CD4-positive, alpha-beta memory T cell (primary cell): ENCODE measurements at regions not wholly inside any gene's neighbourhood (a gene's known extent, or its start where the extent isn't known, plus 50 kb on each side); places are given as distances from the start of the nearest gene placed in this dataset.

Experiments
- CTCF ChIA-PET: fragments of 350-600 bp; sonication (Branson Sonifier 250); formaldehyde crosslinking; loops from one replicate; lab custom pipeline; 2021; ENCODE audit warnings: inconsistent platforms; ENCODE audit not compliant: partially characterized antibody; lab: Charles Lee
- POLR2A ChIA-PET: fragments of 350-600 bp; sonication (Branson Sonifier 250); formaldehyde crosslinking; loops from one replicate; lab custom pipeline; 2021; ENCODE audit not compliant: partially characterized antibody; lab: Charles Lee
- DNase-seq, 5 donors: peaks; one replicate each; pipeline versions ENCODE4 v3.0.0 to v3.0.0-alpha.2; 2020 to 2022; ENCODE audit warnings: mixed read lengths in 1 of 5
- H3K27ac ChIP-seq: one replicate; pipeline ENCODE4 v1.7.0; 2013; ENCODE audit warnings: low read depth, low read length
- H3K27me3 ChIP-seq: 2 replicates; pipeline ENCODE4 v1.7.0; 2013; ENCODE audit warnings: mild to moderate bottlenecking, low read length, moderate library complexity; ENCODE audit not compliant: insufficient read depth
- H3K36me3 ChIP-seq: 2 replicates; pipeline ENCODE4 v1.7.0; 2013; ENCODE audit warnings: mild to moderate bottlenecking, low read length, moderate library complexity; ENCODE audit not compliant: insufficient read depth
- H3K4me1 ChIP-seq: 2 replicates; pipeline ENCODE4 v1.7.0; 2013; ENCODE audit warnings: mild to moderate bottlenecking, low read length, moderate library complexity; ENCODE audit not compliant: insufficient read depth
- H3K4me3 ChIP-seq, 2 donors: one replicate each; pipeline ENCODE4 v1.7.0; 2013; ENCODE audit warnings: low read length in 2 of 2, mild to moderate bottlenecking in 1 of 2
- H3K9me3 ChIP-seq, 2 donors: one replicate each; pipeline ENCODE4 v1.7.0; 2013; ENCODE audit warnings: low read length in 2 of 2, control low read depth in 1 of 2; ENCODE audit not compliant: control insufficient read depth in 1 of 2
- H3K27ac Mint-ChIP-seq, 7 donors: one replicate each; pipeline ENCODE4 v1.8.0; 2020 to 2021; ENCODE audit warnings: mixed read lengths in 7 of 7, mild to moderate bottlenecking in 6 of 7, inconsistent platforms in 3 of 7, moderate library complexity in 3 of 7
- H3K27me3 Mint-ChIP-seq, 2 donors: one replicate each; pipeline ENCODE4 v1.8.0; 2020 to 2021; ENCODE audit warnings: mixed read lengths in 2 of 2
- H3K36me3 Mint-ChIP-seq, 2 donors: one replicate each; pipeline ENCODE4 v1.8.0; 2020 to 2021; ENCODE audit warnings: mixed read lengths in 2 of 2, inconsistent platforms in 1 of 2, mild to moderate bottlenecking in 1 of 2
- H3K4me1 Mint-ChIP-seq, 4 donors: one replicate each; pipeline ENCODE4 v1.8.0; 2020 to 2021; ENCODE audit warnings: mixed read lengths in 4 of 4, mild to moderate bottlenecking in 1 of 4
- H3K4me3 Mint-ChIP-seq, 8 donors: one replicate each; pipeline ENCODE4 v1.8.0; 2020 to 2021; ENCODE audit warnings: mixed read lengths in 8 of 8, mild to moderate bottlenecking in 7 of 8, moderate library complexity in 6 of 8, inconsistent platforms in 3 of 8
- H3K9me3 Mint-ChIP-seq, 8 donors: one replicate each; pipeline ENCODE4 v1.8.0; 2020 to 2021; ENCODE audit warnings: mixed read lengths in 8 of 8, mild to moderate bottlenecking in 5 of 8, inconsistent platforms in 3 of 8, moderate library complexity in 1 of 8
- intact Hi-C: fragments of 100-400 bp; cut with micrococcal nuclease; formaldehyde crosslinking; loops from one replicate; pipeline ENCODE4 v1.15.1; 2023

DNA sequence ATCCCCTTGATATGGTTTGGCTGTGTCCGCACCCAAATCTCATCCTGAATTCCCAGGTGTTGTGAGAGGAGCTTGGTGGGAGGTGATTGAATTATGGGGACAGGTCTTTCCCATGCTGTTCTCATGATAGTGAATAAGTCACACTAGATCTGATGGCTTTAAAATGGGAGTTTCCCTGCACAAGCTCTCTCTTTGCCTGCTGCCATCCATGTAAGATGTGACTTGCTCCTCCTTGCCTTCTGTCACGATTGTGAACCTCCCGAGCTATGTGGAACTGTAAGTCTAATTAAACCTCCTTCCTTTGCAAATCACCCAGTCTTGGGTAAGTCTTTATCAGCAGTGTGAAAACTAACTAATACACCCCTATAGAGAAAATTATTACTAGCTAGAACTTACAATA is 959.5 kb upstream of the ADGRL2 start:
- POLR2A ChIA-PET: no interaction called here
- no peak overlapping the region for H3K4me3 Mint-ChIP-seq
- DNase-seq: no peak
- no peak overlapping the region for H3K4me3 ChIP-seq
- no peaks in the 10 kb centered on the region for H3K4me1 Mint-ChIP-seq
- no peaks in the 10 kb centered on the region for H3K36me3 Mint-ChIP-seq
- peaks cover 4 to 22% (median 10%) of the 10 kb centered on the region in 8 donors for H3K9me3 Mint-ChIP-seq
- CTCF ChIA-PET: no interaction called here
- H3K27ac ChIP-seq: no peak overlapping the region
- H3K27ac Mint-ChIP-seq: no peak overlapping the region
- intact Hi-C loops: no loop called here
- no peaks in the 10 kb centered on the region for H3K27me3 Mint-ChIP-seq
- no peaks in the 10 kb centered on the region for H3K9me3 ChIP-seq
- no peaks in the 10 kb centered on the region for H3K4me1 ChIP-seq
- no peaks in the 10 kb centered on the region for H3K36me3 ChIP-seq
- H3K27me3 ChIP-seq: no peaks in the 10 kb centered on the region

DNA sequence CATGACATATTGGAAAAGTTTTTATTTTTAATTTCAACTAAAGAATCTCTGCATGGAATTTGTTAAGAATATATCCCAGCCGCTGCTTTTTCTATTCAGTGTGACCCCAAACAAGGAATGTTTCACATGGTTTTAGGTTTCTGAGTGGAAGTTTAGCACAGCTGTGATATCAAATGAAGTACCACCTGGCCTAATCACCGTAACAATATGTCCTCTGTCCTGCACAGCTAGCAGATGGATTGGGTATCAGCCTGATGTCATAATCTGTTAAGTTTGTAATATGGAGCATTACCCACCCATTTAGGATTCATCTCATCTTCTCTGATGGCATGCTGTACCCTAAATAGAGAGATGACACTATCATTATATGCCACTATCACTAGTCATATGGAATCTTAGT is 963.7 kb upstream of the ADGRL2 start:
- DNase-seq: no peak
- ChIA-PET POLR2A (no interaction called here), CTCF (no interaction called here)
- intact Hi-C loops: no loop called here
- Histone ChIP-seq H3K4me1 (no peaks in the 10 kb centered on the region), H3K36me3 (no peaks in the 10 kb centered on the region), H3K4me3 (no peak overlapping the region), H3K9me3 (no peaks in the 10 kb centered on the region), H3K27me3 (no peaks in the 10 kb centered on the region), H3K27ac (no peak overlapping the region)
- Mint-ChIP-seq H3K36me3 (no peaks in the 10 kb centered on the region), H3K9me3 (peaks cover 3 to 13% (median 6%) of the 10 kb centered on the region in 8 donors), H3K4me3 (no peak overlapping the region), H3K27ac (no peak overlapping the region), H3K27me3 (no peaks in the 10 kb centered on the region), H3K4me1 (no peaks in the 10 kb centered on the region)

DNA sequence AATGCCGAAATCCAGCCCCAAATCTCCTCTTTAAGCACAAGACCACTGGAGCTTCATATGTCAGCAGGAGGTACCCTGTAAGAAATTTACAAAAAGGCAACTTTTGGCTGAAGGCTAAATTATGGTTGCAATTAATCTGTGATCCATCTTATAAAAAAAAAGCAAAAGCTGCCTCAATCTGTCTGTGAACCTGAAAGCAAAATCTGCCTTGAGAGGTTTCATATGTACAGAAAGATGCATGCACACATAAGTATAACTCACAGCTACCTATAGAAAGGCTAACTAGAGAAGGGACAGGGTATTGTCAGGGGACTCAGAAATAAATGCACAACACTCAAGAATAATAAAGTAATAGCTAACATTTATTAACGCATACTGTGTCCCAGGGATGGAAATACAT is 964.2 kb upstream of the ADGRL2 start:
- intact Hi-C loops: no loop called here
- Histone ChIP-seq H3K27me3 (no peaks in the 10 kb centered on the region), H3K9me3 (no peaks in the 10 kb centered on the region), H3K4me3 (no peak overlapping the region), H3K27ac (no peak overlapping the region), H3K4me1 (no peaks in the 10 kb centered on the region), H3K36me3 (no peaks in the 10 kb centered on the region)
- Mint-ChIP-seq H3K36me3 (no peaks in the 10 kb centered on the region), H3K27ac (no peak overlapping the region), H3K9me3 (peaks cover 3 to 13% (median 5%) of the 10 kb centered on the region in 8 donors), H3K4me1 (no peaks in the 10 kb centered on the region), H3K4me3 (no peak overlapping the region), H3K27me3 (no peaks in the 10 kb centered on the region)
- no peak for DNase-seq
- POLR2A ChIA-PET: no interaction called here
- CTCF ChIA-PET: no interaction called here

DNA sequence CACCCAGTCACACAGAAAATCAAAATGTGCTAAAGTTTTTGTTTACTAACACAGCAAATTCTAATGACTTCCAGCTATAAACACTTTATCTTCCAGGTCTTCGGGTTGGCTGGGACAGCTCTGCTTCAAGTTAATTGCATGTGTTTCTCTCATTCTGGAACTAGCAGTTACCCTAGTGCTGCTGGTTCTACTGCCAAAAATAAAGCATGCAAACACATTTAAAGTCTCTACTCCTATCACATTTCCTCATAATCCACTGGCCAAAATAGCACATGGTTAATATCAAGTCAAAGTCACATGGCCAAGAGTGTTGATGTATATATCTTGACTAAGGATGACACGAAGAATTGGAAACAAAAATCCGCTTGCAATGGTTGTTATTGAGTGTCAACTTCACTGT is 973.1 kb upstream of the ADGRL2 start:
- ChIA-PET CTCF (no interaction called here), POLR2A (no interaction called here)
- Mint-ChIP-seq H3K4me1 (no peaks in the 10 kb centered on the region), H3K27me3 (no peaks in the 10 kb centered on the region), H3K9me3 (peaks cover 0 to 9% (median 4%) of the 10 kb centered on the region in 8 donors), H3K4me3 (no peak overlapping the region), H3K27ac (no peak overlapping the region), H3K36me3 (no peaks in the 10 kb centered on the region)
- Histone ChIP-seq H3K9me3 (no peaks in the 10 kb centered on the region), H3K4me1 (no peaks in the 10 kb centered on the region), H3K36me3 (no peaks in the 10 kb centered on the region), H3K27me3 (no peaks in the 10 kb centered on the region), H3K27ac (no peak overlapping the region), H3K4me3 (no peak overlapping the region)
- no peak for DNase-seq
- intact Hi-C loops: no loop called here

DNA sequence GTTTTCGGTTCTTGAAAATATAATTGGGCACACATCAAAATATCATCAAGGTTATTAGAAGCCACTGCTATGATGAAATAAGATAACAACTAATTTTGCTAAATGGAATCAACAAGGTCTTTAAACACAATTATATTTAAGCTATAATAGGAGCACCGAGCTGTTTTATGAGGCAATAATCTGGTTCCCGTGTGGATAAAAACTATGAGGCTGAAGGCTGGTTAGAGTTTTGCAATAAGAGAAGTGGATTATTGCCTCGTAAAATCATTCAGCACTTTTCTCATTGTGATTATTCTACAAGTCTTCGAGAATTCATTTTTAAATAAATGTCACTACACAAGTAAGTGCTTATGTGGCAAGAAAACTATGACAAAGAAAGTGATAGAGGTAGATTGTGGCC is 975.7 kb upstream of the ADGRL2 start:
- POLR2A ChIA-PET: no interaction called here
- CTCF ChIA-PET: no interaction called here
- H3K4me1 Mint-ChIP-seq: no peaks in the 10 kb centered on the region
- no peak overlapping the region for H3K27ac Mint-ChIP-seq
- no peak overlapping the region for H3K4me3 ChIP-seq
- no peak for DNase-seq
- no peak overlapping the region for H3K4me3 Mint-ChIP-seq
- no peaks in the 10 kb centered on the region for H3K27me3 Mint-ChIP-seq
- peaks cover 0 to 9% (median 4%) of the 10 kb centered on the region in 8 donors for H3K9me3 Mint-ChIP-seq
- no peaks in the 10 kb centered on the region for H3K36me3 Mint-ChIP-seq
- H3K27ac ChIP-seq: no peak overlapping the region
- H3K9me3 ChIP-seq: no peaks in the 10 kb centered on the region
- no peaks in the 10 kb centered on the region for H3K27me3 ChIP-seq
- intact Hi-C loops: no loop called here
- H3K36me3 ChIP-seq: no peaks in the 10 kb centered on the region
- H3K4me1 ChIP-seq: no peaks in the 10 kb centered on the region

DNA sequence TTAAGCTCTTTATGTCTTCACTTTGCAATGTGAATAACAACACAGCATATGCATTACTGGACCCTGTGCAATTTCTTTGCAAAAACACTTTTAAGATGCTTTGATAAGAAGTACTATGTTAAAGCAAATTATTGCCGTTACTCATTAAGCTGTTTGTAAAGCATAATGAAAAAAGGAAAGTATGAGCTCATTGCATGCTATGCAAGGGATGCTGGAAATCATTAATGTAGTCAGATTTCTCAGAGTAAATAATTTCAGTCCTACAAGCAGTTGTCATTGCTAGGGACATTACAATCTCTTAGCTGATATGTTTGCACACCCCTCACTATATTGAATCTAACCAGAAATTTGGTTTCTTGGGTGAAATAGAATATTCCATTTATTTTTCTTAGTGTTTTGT is 982.5 kb upstream of the ADGRL2 start:
- H3K9me3 Mint-ChIP-seq: peaks cover 0 to 10% (median 2%) of the 10 kb centered on the region in 8 donors
- intact Hi-C loops: no loop called here
- no peaks in the 10 kb centered on the region for H3K4me1 ChIP-seq
- no peaks in the 10 kb centered on the region for H3K36me3 Mint-ChIP-seq
- no peaks in the 10 kb centered on the region for H3K36me3 ChIP-seq
- no peaks in the 10 kb centered on the region for H3K9me3 ChIP-seq
- no peak overlapping the region for H3K4me3 ChIP-seq
- no peaks in the 10 kb centered on the region for H3K4me1 Mint-ChIP-seq
- no peak overlapping the region for H3K4me3 Mint-ChIP-seq
- ChIA-PET CTCF (no interaction called here), POLR2A (no interaction called here)
- no peak overlapping the region for H3K27ac ChIP-seq
- no peak overlapping the region for H3K27ac Mint-ChIP-seq
- H3K27me3 ChIP-seq: no peaks in the 10 kb centered on the region
- no peak for DNase-seq
- no peaks in the 10 kb centered on the region for H3K27me3 Mint-ChIP-seq

DNA sequence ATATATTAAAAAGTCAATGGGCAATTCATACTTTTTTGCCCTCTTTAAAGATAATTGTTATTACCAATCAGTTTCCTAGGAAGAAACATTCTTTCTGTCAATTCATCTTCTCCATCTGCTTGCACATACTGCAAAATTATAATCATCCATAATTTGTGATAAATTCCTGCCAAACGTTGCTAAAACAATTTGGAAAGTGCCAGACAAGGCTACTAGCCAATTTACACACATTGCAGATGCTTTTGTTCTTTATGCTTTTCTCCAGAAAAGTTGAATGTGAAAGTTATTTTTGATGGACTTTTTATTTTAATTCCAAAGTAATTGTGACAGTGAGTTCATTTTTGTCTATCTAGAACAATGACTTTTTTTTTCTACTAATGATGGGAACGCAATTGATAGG is 992.8 kb upstream of the ADGRL2 start:
- Mint-ChIP-seq H3K27me3 (no peaks in the 10 kb centered on the region), H3K36me3 (no peaks in the 10 kb centered on the region), H3K4me3 (no peak overlapping the region), H3K9me3 (peaks cover 0 to 14% (median 6%) of the 10 kb centered on the region in 8 donors), H3K27ac (no peak overlapping the region), H3K4me1 (no peaks in the 10 kb centered on the region)
- CTCF ChIA-PET: no interaction called here
- intact Hi-C loops: no loop called here
- Histone ChIP-seq H3K9me3 (peaks cover 0 to 2% of the 10 kb centered on the region in 2 donors), H3K27me3 (no peaks in the 10 kb centered on the region), H3K36me3 (no peaks in the 10 kb centered on the region), H3K27ac (no peak overlapping the region), H3K4me3 (no peak overlapping the region), H3K4me1 (no peaks in the 10 kb centered on the region)
- POLR2A ChIA-PET: no interaction called here
- no peak for DNase-seq

DNA sequence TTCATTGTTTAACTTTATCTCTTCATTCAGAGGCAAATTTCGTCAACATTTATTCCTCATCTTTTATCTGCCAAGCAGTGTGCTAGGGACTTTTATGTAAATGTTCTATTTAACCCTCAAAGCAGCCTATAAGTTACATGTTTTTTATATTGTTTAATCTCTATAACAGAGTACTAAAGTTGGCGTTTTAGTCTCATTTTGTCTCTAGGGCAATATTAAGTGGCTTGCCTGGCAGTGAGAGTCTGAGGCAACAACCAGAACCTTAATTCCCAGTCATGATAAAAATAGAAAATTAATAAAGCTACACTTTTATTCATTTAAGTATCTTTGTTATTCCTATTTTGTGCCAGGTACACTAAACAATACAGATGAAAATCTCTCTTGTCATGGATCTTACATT is 994.3 kb upstream of the ADGRL2 start:
- Histone ChIP-seq H3K27me3 (no peaks in the 10 kb centered on the region), H3K27ac (no peak overlapping the region), H3K4me3 (no peak overlapping the region), H3K9me3 (peaks cover 0 to under 1% of the 10 kb centered on the region in 2 donors), H3K36me3 (no peaks in the 10 kb centered on the region), H3K4me1 (no peaks in the 10 kb centered on the region)
- Mint-ChIP-seq H3K27me3 (no peaks in the 10 kb centered on the region), H3K9me3 (peaks cover 0 to 9% (median 5%) of the 10 kb centered on the region in 8 donors), H3K27ac (no peak overlapping the region), H3K4me3 (no peak overlapping the region), H3K36me3 (no peaks in the 10 kb centered on the region), H3K4me1 (no peaks in the 10 kb centered on the region)
- CTCF ChIA-PET: no interaction called here
- POLR2A ChIA-PET: no interaction called here
- no peak for DNase-seq
- intact Hi-C loops: no loop called here
